Osteoblast (primary cell): ENCODE measurements at regions not wholly inside any gene's neighbourhood (a gene's known extent, or its start where the extent isn't known, plus 50 kb on each side); places are given as distances from the start of the nearest gene placed in this dataset.

Experiments used
- DNase-seq: peaks from one replicate; pipeline ENCODE4 v3.0.0; 2011; ENCODE audit warnings: low spot score, mixed read lengths; ENCODE audit not compliant: insufficient read length; ENCODE audit errors: missing footprints
- H2AFZ ChIP-seq: 2 replicates; pipeline ENCODE4 v1.6.0; 2011; ENCODE audit warnings: mild to moderate bottlenecking, low read length
- H3K27ac ChIP-seq: 2 replicates; pipeline ENCODE4 v1.5.1; 2011; ENCODE audit warnings: mild to moderate bottlenecking, low read depth, low read length, moderate library complexity
- H3K27me3 ChIP-seq: 2 replicates; pipeline ENCODE4 v1.6.0; 2012; ENCODE audit warnings: mild to moderate bottlenecking, control low read depth, inconsistent platforms, low read length, moderate library complexity; ENCODE audit not compliant: insufficient read depth
- H3K36me3 ChIP-seq: 2 replicates; pipeline ENCODE4 v1.5.1; 2011; ENCODE audit warnings: mild to moderate bottlenecking, low read length, control low read depth, moderate library complexity; ENCODE audit not compliant: insufficient read depth
- H3K4me1 ChIP-seq: 2 replicates; pipeline ENCODE4 v1.5.1; 2011; ENCODE audit warnings: mild to moderate bottlenecking, low read length, control low read depth, moderate library complexity; ENCODE audit not compliant: insufficient read depth
- H3K4me2 ChIP-seq: 2 replicates; pipeline ENCODE4 v1.6.0; 2011; ENCODE audit warnings: mild to moderate bottlenecking, low read length; ENCODE audit not compliant: insufficient read depth
- H3K4me3 ChIP-seq: fragments of 200-600 bp; sonication (generic); 3 replicates; pipeline ENCODE4 v1.5.1; 2012; ENCODE audit warnings: mild to moderate bottlenecking, low read length, inconsistent platforms; ENCODE audit not compliant: insufficient read depth
- H3K79me2 ChIP-seq: 2 replicates; pipeline ENCODE4 v1.6.0; 2012; ENCODE audit warnings: mild to moderate bottlenecking, low read length, control low read depth, inconsistent platforms; ENCODE audit not compliant: insufficient read depth
- H3K9me3 ChIP-seq: 2 replicates; pipeline ENCODE4 v1.5.1; 2011; ENCODE audit warnings: low read depth, low read length, control low read depth
- H4K20me1 ChIP-seq: 2 replicates; pipeline ENCODE4 v1.6.0; 2012; ENCODE audit warnings: mild to moderate bottlenecking, low read length, control low read depth; ENCODE audit not compliant: insufficient read depth
- TF ChIP-seq, protein P1 (sequence below): IDR thresholded peaks from 2 replicates; pipeline ENCODE4 v1.5.1; 2011; ENCODE audit warnings: mild to moderate bottlenecking, low read depth, low read length, moderate library complexity; ENCODE audit errors: extremely low read depth

DNA sequence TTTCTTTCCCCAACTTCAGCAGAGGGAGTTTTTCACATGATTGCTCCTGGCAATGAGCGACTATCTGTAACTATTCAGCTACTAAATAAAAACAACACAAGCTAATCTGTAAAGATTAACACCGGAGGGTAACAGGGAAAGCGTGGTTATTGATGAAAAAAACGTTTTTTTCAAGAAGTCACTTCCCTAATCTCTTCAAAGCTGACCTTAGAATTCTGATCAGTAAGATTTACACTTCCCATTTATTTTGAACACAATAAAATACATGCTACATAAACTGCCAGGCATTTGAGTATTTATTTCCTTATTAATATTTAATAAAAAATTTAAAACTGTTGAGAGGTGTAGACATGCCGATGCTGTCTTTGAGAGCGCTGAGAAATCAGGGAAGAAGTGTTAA is 207.4 kb upstream of the HDAC4 start:
- H3K4me2 ChIP-seq: no peak overlapping the region
- no peak overlapping the region for H3K27ac ChIP-seq
- DNase-seq: no peak
- TF ChIP-seq, protein P1, sequence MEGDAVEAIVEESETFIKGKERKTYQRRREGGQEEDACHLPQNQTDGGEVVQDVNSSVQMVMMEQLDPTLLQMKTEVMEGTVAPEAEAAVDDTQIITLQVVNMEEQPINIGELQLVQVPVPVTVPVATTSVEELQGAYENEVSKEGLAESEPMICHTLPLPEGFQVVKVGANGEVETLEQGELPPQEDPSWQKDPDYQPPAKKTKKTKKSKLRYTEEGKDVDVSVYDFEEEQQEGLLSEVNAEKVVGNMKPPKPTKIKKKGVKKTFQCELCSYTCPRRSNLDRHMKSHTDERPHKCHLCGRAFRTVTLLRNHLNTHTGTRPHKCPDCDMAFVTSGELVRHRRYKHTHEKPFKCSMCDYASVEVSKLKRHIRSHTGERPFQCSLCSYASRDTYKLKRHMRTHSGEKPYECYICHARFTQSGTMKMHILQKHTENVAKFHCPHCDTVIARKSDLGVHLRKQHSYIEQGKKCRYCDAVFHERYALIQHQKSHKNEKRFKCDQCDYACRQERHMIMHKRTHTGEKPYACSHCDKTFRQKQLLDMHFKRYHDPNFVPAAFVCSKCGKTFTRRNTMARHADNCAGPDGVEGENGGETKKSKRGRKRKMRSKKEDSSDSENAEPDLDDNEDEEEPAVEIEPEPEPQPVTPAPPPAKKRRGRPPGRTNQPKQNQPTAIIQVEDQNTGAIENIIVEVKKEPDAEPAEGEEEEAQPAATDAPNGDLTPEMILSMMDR: no peak
- H2AFZ ChIP-seq: no peak overlapping the region
- no peak overlapping the region for H3K4me3 ChIP-seq
- no peaks in the 10 kb centered on the region for H3K9me3 ChIP-seq
- H3K4me1 ChIP-seq: no peaks in the 10 kb centered on the region
- no peaks in the 10 kb centered on the region for H3K27me3 ChIP-seq
- H3K79me2 ChIP-seq: no peaks in the 10 kb centered on the region
- H4K20me1 ChIP-seq: no peaks in the 10 kb centered on the region
- no peaks in the 10 kb centered on the region for H3K36me3 ChIP-seq

DNA sequence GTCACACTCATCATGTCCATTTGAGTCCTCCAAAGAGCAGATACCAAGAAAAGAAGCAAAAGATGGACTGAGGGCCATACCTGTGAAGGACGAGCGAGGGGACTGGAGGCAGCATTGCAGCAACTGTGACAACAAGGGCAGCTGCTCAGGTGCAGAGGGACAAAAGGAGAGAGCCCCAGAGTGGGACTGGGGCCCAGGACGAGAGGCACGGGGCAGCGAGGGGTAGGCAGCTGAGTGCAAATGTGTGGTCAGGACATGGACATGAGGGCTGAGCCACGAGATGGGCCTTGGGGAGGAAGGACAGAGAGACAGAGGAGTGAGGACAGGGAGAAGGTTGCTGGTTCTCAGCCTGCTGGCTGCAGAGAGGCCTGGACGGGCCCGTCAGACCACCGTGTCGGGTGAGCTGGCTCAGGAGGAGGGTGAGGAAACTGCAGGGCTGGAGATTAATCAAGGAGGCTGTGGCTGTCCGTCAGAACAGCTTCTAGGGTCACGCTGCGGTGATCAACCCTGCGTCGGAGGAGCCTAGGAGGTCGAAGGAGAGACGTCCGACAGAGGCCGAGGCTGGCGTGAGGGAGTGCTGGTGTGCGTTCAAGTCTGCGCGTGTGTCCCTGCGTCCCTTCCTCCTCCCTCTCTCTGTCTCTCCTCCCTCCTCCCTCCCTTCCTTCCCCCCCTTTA is 206.8 kb upstream of the HDAC4 start:
- no peaks in the 10 kb centered on the region for H4K20me1 ChIP-seq
- H3K4me2 ChIP-seq: no peak overlapping the region
- no peaks in the 10 kb centered on the region for H3K4me1 ChIP-seq
- no peaks in the 10 kb centered on the region for H3K36me3 ChIP-seq
- H3K27me3 ChIP-seq: no peaks in the 10 kb centered on the region
- TF ChIP-seq, protein P1: no peak
- H3K4me3 ChIP-seq: no peak overlapping the region
- H3K9me3 ChIP-seq: no peaks in the 10 kb centered on the region
- no peak overlapping the region for H2AFZ ChIP-seq
- no peak overlapping the region for H3K27ac ChIP-seq
- DNase-seq: no peak
- no peaks in the 10 kb centered on the region for H3K79me2 ChIP-seq

DNA sequence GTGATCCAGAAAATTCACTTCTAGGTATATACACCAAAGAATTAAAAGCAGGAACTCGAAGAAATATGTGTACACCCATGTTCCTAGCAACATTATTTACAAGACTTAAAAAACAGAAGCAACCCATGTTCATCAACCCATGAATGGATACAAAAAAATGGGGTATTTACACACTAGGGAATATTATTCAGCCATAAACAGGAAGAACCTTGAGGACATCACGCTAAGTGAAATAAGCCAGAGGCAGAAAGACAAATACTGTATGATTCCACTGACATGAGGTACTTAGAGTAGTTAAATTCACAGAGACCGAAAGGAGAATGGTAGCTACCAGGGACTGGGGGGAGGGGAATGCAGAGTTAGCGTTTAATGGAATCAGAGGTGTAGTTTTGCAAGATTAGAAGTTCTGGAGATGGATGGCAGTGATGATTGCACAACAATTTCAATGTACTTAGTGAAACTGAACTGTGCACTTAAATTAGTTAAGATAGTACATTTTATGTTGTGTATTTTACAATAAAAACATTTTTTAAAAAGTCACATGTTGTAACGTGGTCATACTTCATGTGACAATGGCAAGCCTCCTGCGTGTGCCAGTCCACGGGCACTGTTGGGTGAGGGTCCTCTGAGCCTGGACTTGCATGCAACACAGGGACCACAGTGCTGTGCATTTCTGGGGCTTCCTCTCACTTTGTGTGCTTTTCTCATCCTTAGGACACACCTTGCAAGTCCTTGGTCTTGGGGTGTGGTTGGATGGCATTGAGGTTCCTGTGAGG is 206.1 kb upstream of the HDAC4 start:
- no peaks in the 10 kb centered on the region for H3K27me3 ChIP-seq
- H3K4me3 ChIP-seq: no peak overlapping the region
- TF ChIP-seq, protein P1: no peak
- no peak overlapping the region for H3K4me2 ChIP-seq
- H3K36me3 ChIP-seq: no peaks in the 10 kb centered on the region
- no peak overlapping the region for H2AFZ ChIP-seq
- H3K4me1 ChIP-seq: no peaks in the 10 kb centered on the region
- no peaks in the 10 kb centered on the region for H3K9me3 ChIP-seq
- no peaks in the 10 kb centered on the region for H3K79me2 ChIP-seq
- H4K20me1 ChIP-seq: no peaks in the 10 kb centered on the region
- no peak overlapping the region for H3K27ac ChIP-seq
- DNase-seq: no peak

DNA sequence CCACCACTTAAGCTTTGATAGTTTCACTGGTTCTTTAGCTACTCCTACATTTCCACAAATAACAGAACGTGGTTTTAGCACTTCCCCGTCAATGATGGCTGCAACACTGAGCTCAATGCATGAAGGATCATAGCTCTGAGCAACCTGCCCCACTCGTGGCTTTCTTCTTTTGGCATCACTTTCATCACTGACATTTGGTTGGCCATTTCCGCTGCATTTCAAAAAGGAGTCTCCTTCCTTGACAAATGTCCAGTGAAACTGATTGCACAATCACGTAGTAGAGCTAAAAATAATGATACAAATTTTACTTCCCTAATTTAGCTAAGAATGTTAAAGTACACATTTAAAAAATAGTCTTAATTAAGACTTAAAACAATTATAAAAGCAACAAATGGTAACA is 205.2 kb upstream of the HDAC4 start:
- Histone ChIP-seq H3K27ac (no peak overlapping the region), H3K27me3 (no peaks in the 10 kb centered on the region)
- no peak for DNase-seq

More for the DNA sequence above, 205.2 kb upstream of the HDAC4 start:
- no peaks in the 10 kb centered on the region for H3K79me2 ChIP-seq
- no peaks in the 10 kb centered on the region for H4K20me1 ChIP-seq
- H3K4me3 ChIP-seq: no peak overlapping the region
- H3K9me3 ChIP-seq: no peaks in the 10 kb centered on the region
- TF ChIP-seq, protein P1: no peak
- H3K4me2 ChIP-seq: no peak overlapping the region
- no peaks in the 10 kb centered on the region for H3K36me3 ChIP-seq
- H2AFZ ChIP-seq: no peak overlapping the region
- H3K4me1 ChIP-seq: no peaks in the 10 kb centered on the region
